ENCODE measurements at regions not wholly inside any gene's neighbourhood (a gene's known extent, or its start where the extent isn't known, plus 50 kb on each side); places are given as distances from the start of the nearest gene placed in this dataset.
A peak's percentile ranks its signal among the peaks of the same experiment; 100 is the strongest.

- no peak for TF ChIP-seq EZH2 (IDR thresholded peaks at IDR 0.05; ENCODE audit: low read length)
- TF ChIP-seq CTCF (optimal IDR thresholded peaks at IDR 0.05 in 1 of 3, IDR thresholded peaks at IDR 0.05 in 1 of 3, conservative IDR thresholded peaks at IDR 0.05 in 1 of 3; ENCODE audit: extremely low read depth in 1 of 3, insufficient read depth in 2 of 3, low read length in 3 of 3): no peak
- H3K4me1 ChIP-seq (ENCODE audit: control insufficient read depth, extremely low read depth, insufficient read depth, low read length): peaks cover 94% of the 10 kb centered on the region
- no peak overlapping the region for H2AFZ ChIP-seq (ENCODE audit: control insufficient read depth, low read length)
- H3K27me3 ChIP-seq (ENCODE audit: control insufficient read depth, extremely low read depth, insufficient read depth, low read length): no peaks in the 10 kb centered on the region
- no peak overlapping the region for H3K4me3 ChIP-seq (ENCODE audit: control insufficient read depth in 2 of 3, extremely low read depth in 1 of 3, insufficient read depth in 2 of 3, low read depth in 1 of 3, low read length in 3 of 3)
- dilution Hi-C loops (cut with MboI; ENCODE audit: extremely low pct_ligation_motif_present, low sequenced_read_pairs): no loop called here
- peak overlapping the region; percentile 71 for H3K27ac ChIP-seq (ENCODE audit: control insufficient read depth, insufficient read depth, low read length)
- no peaks in the 10 kb centered on the region for H3K9me1 ChIP-seq (ENCODE audit: control insufficient read depth, extremely low read depth, insufficient read depth, low read length)
- peak; percentile 23 for FAIRE-seq
- DNase-seq (ENCODE audit: low read depth, low spot score): no peak
- no peaks in the 10 kb centered on the region for H4K20me1 ChIP-seq (ENCODE audit: control insufficient read depth, extremely low read depth, insufficient read depth, low read length)
- no peak overlapping the region for H3K9ac ChIP-seq (ENCODE audit: control insufficient read depth, extremely low read depth, insufficient read depth, low read length)
- peaks cover 90% of the 10 kb centered on the region for H3K79me2 ChIP-seq (ENCODE audit: control insufficient read depth, insufficient read depth, low read length)
- no peaks in the 10 kb centered on the region for H3K9me3 ChIP-seq (ENCODE audit: control insufficient read depth, low read depth, low read length)
- H3K36me3 ChIP-seq (ENCODE audit: control insufficient read depth in 2 of 2, extremely low read depth in 1 of 2, insufficient read depth in 2 of 2, low read length in 2 of 2): peaks cover 18 to 28% of the 10 kb centered on the region in 2 experiments
- H3K4me2 ChIP-seq (ENCODE audit: control insufficient read depth, extremely low read depth, insufficient read depth, low read depth, low read length): peak overlapping the region; percentile 25
Observed at GRCh38 chrX:45756557-45756956, 555.9 kb upstream of the DIPK2B start.

- H3K4me3 ChIP-seq (ENCODE audit: control insufficient read depth in 2 of 3, extremely low read depth in 1 of 3, insufficient read depth in 2 of 3, low read depth in 1 of 3, low read length in 3 of 3): no peak overlapping the region
- H3K4me1 ChIP-seq (ENCODE audit: control insufficient read depth, extremely low read depth, insufficient read depth, low read length): peaks cover 96% of the 10 kb centered on the region
- dilution Hi-C loops (cut with MboI; ENCODE audit: extremely low pct_ligation_motif_present, low sequenced_read_pairs): no loop called here
- no peak for DNase-seq (ENCODE audit: low read depth, low spot score)
- H3K27ac ChIP-seq (ENCODE audit: control insufficient read depth, insufficient read depth, low read length): peak overlapping the region; percentile 23
- no peaks in the 10 kb centered on the region for H3K9me3 ChIP-seq (ENCODE audit: control insufficient read depth, low read depth, low read length)
- H3K79me2 ChIP-seq (ENCODE audit: control insufficient read depth, insufficient read depth, low read length): peaks cover 90% of the 10 kb centered on the region
- no peaks in the 10 kb centered on the region for H4K20me1 ChIP-seq (ENCODE audit: control insufficient read depth, extremely low read depth, insufficient read depth, low read length)
- H3K9me1 ChIP-seq (ENCODE audit: control insufficient read depth, extremely low read depth, insufficient read depth, low read length): no peaks in the 10 kb centered on the region
- peak; percentile 52 for FAIRE-seq
- H3K27me3 ChIP-seq (ENCODE audit: control insufficient read depth, extremely low read depth, insufficient read depth, low read length): no peaks in the 10 kb centered on the region
- H2AFZ ChIP-seq (ENCODE audit: control insufficient read depth, low read length): no peak overlapping the region
- H3K4me2 ChIP-seq (ENCODE audit: control insufficient read depth, extremely low read depth, insufficient read depth, low read depth, low read length): peak overlapping the region; percentile 30
- TF ChIP-seq CTCF (optimal IDR thresholded peaks at IDR 0.05 in 1 of 3, IDR thresholded peaks at IDR 0.05 in 1 of 3, conservative IDR thresholded peaks at IDR 0.05 in 1 of 3; ENCODE audit: extremely low read depth in 1 of 3, insufficient read depth in 2 of 3, low read length in 3 of 3): no peak
- TF ChIP-seq EZH2 (IDR thresholded peaks at IDR 0.05; ENCODE audit: low read length): no peak
- peaks cover 18 to 32% of the 10 kb centered on the region in 2 experiments for H3K36me3 ChIP-seq (ENCODE audit: control insufficient read depth in 2 of 2, extremely low read depth in 1 of 2, insufficient read depth in 2 of 2, low read length in 2 of 2)
- H3K9ac ChIP-seq (ENCODE audit: control insufficient read depth, extremely low read depth, insufficient read depth, low read length): no peak overlapping the region
Observed at GRCh38 chrX:45755703-45756102, 555.0 kb upstream of the DIPK2B start.
